Mammary epithelial cell (primary cell): ENCODE measurements at regions not wholly inside any gene's neighbourhood (a gene's known extent, or its start where the extent isn't known, plus 50 kb on each side); places are given as distances from the start of the nearest gene placed in this dataset.

Experiments used
- EZH2 ChIP-seq: IDR thresholded peaks from 2 replicates; pipeline ENCODE4 v1.6.1; 2012; ENCODE audit warnings: low read length, inconsistent platforms, borderline replicate concordance
- TF ChIP-seq, protein P1 (sequence below), 2 donors: IDR thresholded peaks in 1 of 2; conservative IDR thresholded peaks in 1 of 2; 2 replicates each; pipeline ENCODE4 v1.5.1; 2011 to 2012; ENCODE audit warnings: inconsistent platforms in 2 of 2, low read length in 2 of 2, mild to moderate bottlenecking in 2 of 2, control low read depth in 1 of 2, low read depth in 1 of 2; ENCODE audit not compliant: insufficient read depth in 1 of 2; ENCODE audit errors: extremely low read depth in 1 of 2

DNA sequence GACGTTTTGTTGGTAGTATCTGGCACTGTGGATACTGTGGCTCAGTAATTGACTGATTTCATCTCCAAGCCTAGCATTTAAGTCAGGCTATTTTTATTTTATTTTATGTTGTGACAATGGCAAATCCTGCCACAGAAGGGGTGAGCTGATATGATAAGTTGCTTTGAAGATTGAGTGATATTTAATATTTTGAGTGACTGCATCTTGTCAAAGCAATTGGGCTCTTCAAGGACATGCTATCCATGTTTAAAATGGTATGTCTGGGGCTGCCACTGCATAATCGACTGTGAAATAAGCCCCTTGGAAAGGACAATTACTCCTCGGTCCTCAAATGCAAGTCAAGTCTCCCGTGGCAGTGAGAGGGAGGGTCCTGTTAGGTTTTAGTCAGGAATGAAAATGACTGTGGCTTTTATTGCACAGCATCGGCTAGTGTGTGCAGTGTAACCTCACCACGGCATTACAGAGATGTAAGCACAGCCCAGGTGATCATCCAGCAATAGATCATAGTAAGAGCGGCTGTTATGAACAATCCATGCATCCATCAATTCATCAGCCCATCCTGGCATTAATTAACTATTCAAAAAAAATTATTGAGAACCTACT lies 178.2 kb downstream of the GBA3 start:
- TF ChIP-seq, protein P1, sequence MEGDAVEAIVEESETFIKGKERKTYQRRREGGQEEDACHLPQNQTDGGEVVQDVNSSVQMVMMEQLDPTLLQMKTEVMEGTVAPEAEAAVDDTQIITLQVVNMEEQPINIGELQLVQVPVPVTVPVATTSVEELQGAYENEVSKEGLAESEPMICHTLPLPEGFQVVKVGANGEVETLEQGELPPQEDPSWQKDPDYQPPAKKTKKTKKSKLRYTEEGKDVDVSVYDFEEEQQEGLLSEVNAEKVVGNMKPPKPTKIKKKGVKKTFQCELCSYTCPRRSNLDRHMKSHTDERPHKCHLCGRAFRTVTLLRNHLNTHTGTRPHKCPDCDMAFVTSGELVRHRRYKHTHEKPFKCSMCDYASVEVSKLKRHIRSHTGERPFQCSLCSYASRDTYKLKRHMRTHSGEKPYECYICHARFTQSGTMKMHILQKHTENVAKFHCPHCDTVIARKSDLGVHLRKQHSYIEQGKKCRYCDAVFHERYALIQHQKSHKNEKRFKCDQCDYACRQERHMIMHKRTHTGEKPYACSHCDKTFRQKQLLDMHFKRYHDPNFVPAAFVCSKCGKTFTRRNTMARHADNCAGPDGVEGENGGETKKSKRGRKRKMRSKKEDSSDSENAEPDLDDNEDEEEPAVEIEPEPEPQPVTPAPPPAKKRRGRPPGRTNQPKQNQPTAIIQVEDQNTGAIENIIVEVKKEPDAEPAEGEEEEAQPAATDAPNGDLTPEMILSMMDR (conservative IDR thresholded peaks at IDR 0.05 in 1 of 2, IDR thresholded peaks at IDR 0.05 in 1 of 2; ENCODE audit: extremely low read depth in 1 of 2, insufficient read depth in 1 of 2, low read depth in 1 of 2, low read length in 2 of 2), result no peak
- no peak for TF ChIP-seq EZH2
